ENCODE measurements at regions not wholly inside any gene's neighbourhood (a gene's known extent, or its start where the extent isn't known, plus 50 kb on each side); places are given as distances from the start of the nearest gene placed in this dataset.

- no peak for DNase-seq
Measured at GRCh38 chr14:27114180-27114579, 516.3 kb upstream of the NOVA1 start.

GRCh38 chr14:27123162-27123561 is 525.3 kb upstream of the NOVA1 start:
- DNase-seq = no peak

GRCh38 chr14:27127838-27128237 is 530.0 kb upstream of the NOVA1 start:
- DNase-seq = no peak

- DNase-seq = no peak
Measured at GRCh38 chr14:27134200-27134599, 536.4 kb upstream of the NOVA1 start.

GRCh38 chr14:27145170-27145569 is 547.3 kb upstream of the NOVA1 start:
- DNase-seq = no peak

- DNase-seq = no peak
Measured at GRCh38 chr14:27148143-27148542, 550.3 kb upstream of the NOVA1 start.

- DNase-seq = no peak
Measured at GRCh38 chr14:27164139-27164538, 566.3 kb upstream of the NOVA1 start.

- no peak for DNase-seq
Measured at GRCh38 chr14:27175489-27175888, 577.7 kb upstream of the NOVA1 start.

- no peak for DNase-seq
Measured at GRCh38 chr14:27181333-27181732, 583.5 kb upstream of the NOVA1 start.

- no peak for DNase-seq
Measured at GRCh38 chr14:27184427-27184826, 586.6 kb upstream of the NOVA1 start.

GRCh38 chr14:27186048-27186447 is 588.2 kb upstream of the NOVA1 start:
- no peak for DNase-seq

- DNase-seq = no peak
Measured at GRCh38 chr14:27187136-27187535, 589.3 kb upstream of the NOVA1 start.

GRCh38 chr14:27190296-27190695 is 592.5 kb upstream of the NOVA1 start:
- no peak for DNase-seq

- DNase-seq = no peak
Measured at GRCh38 chr14:27199272-27199671, 601.4 kb upstream of the NOVA1 start.

GRCh38 chr14:27205036-27205435 is 607.2 kb upstream of the NOVA1 start:
- no peak for DNase-seq

- DNase-seq = no peak
Measured at GRCh38 chr14:27211741-27212140, 613.9 kb upstream of the NOVA1 start.

- no peak for DNase-seq
Measured at GRCh38 chr14:27222671-27223070, 624.8 kb upstream of the NOVA1 start.

GRCh38 chr14:27223906-27224305 is 626.1 kb upstream of the NOVA1 start:
- no peak for DNase-seq

- no peak for DNase-seq
Measured at GRCh38 chr14:27228053-27228452, 630.2 kb upstream of the NOVA1 start.

GRCh38 chr14:27234331-27234730 is 636.5 kb upstream of the NOVA1 start:
- DNase-seq = no peak

GRCh38 chr14:27236601-27237000 is 638.8 kb upstream of the NOVA1 start:
- no peak for DNase-seq

GRCh38 chr14:27242874-27243273 is 645.0 kb upstream of the NOVA1 start:
- no peak for DNase-seq

- DNase-seq = no peak
Measured at GRCh38 chr14:27243365-27243764, 645.5 kb upstream of the NOVA1 start.

- no peak for DNase-seq
Measured at GRCh38 chr14:27245947-27246346, 648.1 kb upstream of the NOVA1 start.

GRCh38 chr14:27253966-27254365 is 656.1 kb upstream of the NOVA1 start:
- DNase-seq = no peak

- DNase-seq = no peak
Measured at GRCh38 chr14:27256805-27257204, 659.0 kb upstream of the NOVA1 start.
